Spleen (tissue), 11 donors: ENCODE measurements at regions not wholly inside any gene's neighbourhood (a gene's known extent, or its start where the extent isn't known, plus 50 kb on each side); places are given as distances from the start of the nearest gene placed in this dataset.

Experiments
- DNase-seq: peaks from one replicate; pipeline ENCODE4 v3.0.0-alpha.2; 2020
- H3K27ac ChIP-seq, 8 donors: fragments of 200-600 bp; sonication (generic) in 7 of 8; 1 replicate in 4 of 8; 2 replicates in 4 of 8; pipeline versions ENCODE4 v1.5.0 to v1.8.0; 2016 to 2021; ENCODE audit warnings: inconsistent platforms in 4 of 8, mild to moderate bottlenecking in 4 of 8, moderate library complexity in 1 of 8
- H3K27me3 ChIP-seq, 7 donors: fragments of 200-600 bp; sonication (generic) in 6 of 7; replicated peaks in 1 of 7; 1 replicate in 4 of 7; 2 replicates in 3 of 7; pipeline versions ENCODE4 v1.5.0 to v1.8.0; 2016 to 2021; ENCODE audit warnings: inconsistent platforms in 3 of 7, mild to moderate bottlenecking in 1 of 7
- H3K36me3 ChIP-seq, 6 donors: fragments of 200-600 bp; sonication (generic) in 5 of 6; 1 replicate in 4 of 6; 2 replicates in 2 of 6; pipeline versions ENCODE4 v1.5.0 to v1.8.0; 2016 to 2021; ENCODE audit warnings: inconsistent platforms in 2 of 6
- H3K4me1 ChIP-seq, 6 donors: fragments of 200-600 bp; sonication (generic) in 5 of 6; 1 replicate in 3 of 6; 2 replicates in 3 of 6; pipeline versions ENCODE4 v1.5.0 to v1.8.0; 2016 to 2021; ENCODE audit warnings: inconsistent platforms in 3 of 6
- H3K4me3 ChIP-seq, 8 donors: fragments of 200-600 bp; sonication (generic) in 7 of 8; 1 replicate in 4 of 8; 2 replicates in 4 of 8; pipeline versions ENCODE4 v1.5.0 to v1.8.0; 2016 to 2021; ENCODE audit warnings: inconsistent platforms in 4 of 8, mild to moderate bottlenecking in 4 of 8, moderate library complexity in 2 of 8
- H3K9me3 ChIP-seq, 8 donors: fragments of 200-600 bp; sonication (generic) in 7 of 8; 1 replicate in 4 of 8; 2 replicates in 4 of 8; pipeline versions ENCODE4 v1.5.0 to v1.8.0; 2016 to 2021; ENCODE audit warnings: inconsistent platforms in 4 of 8
- CTCF ChIP-seq, 11 experiments: fragments of 200-600 bp in 7 of 11; fragments of 450-650 bp in 4 of 11; sonication (generic) in 4 of 11; IDR thresholded peaks in 8 of 11; conservative IDR thresholded peaks in 3 of 11; 1 replicate in 7 of 11; 2 replicates in 4 of 11; pipeline versions ENCODE4 v1.4.0 to v1.8.0; 2016 to 2021; ENCODE audit warnings: antibody characterized with exemption in 11 of 11, inconsistent platforms in 4 of 11, mild to moderate bottlenecking in 1 of 11
- POLR2A ChIP-seq, 3 donors: fragments of 450-650 bp; IDR thresholded peaks; one replicate each; pipeline ENCODE4 v1.5.1; 2017; ENCODE audit warnings: antibody characterized with exemption in 3 of 3, mild to moderate bottlenecking in 1 of 3
- POLR2AphosphoS5 ChIP-seq, 3 donors: sonication (generic); formaldehyde crosslinking; IDR thresholded peaks; one replicate each; pipeline ENCODE4 v1.5.1; 2017; ENCODE audit warnings: antibody characterized with exemption in 3 of 3
- WGBS, 5 donors: extraction: QIAGEN DNeasy Blood & Tissue Kit in 3 of 5; methylation state at CpG; one replicate each; pipeline versions ENCODE4 v1.1.5 to v1.1.7; 2013 to 2018; 5-methylcytosine and 5-hydroxymethylcytosine counted together
- intact Hi-C: fragments of 100-400 bp; cut with DNase I; formaldehyde crosslinking; loops from one replicate; pipeline ENCODE4 v1.15.0; 2023; ENCODE audit warnings: low total_unique reads
- donor health status: healthy with polysubstance abuse.
- donor health status: DM: no; HTN: no; CAD: no; lungs with moderate emphysema.
- donor health status: DM: no; HTN: no; CAD: no.
- donor health status: Bipolar disorder and iron deficiency.
- donor health status: healthy.
- donor health status: DM: no; HTN: no; CAD: no.
- donor health status: DM: yes; HTN: yes; CAD: no.

- H3K9me3 ChIP-seq, result no peaks in the 10 kb centered on the region
- WGBS, 5 donors, result 75 to 83% (median 81%) methylated on average over 2 of the region's 2 CpGs
- DNase-seq, result no peak
- TF ChIP-seq CTCF (IDR thresholded peaks at IDR 0.05 in 8 of 11, conservative IDR thresholded peaks at IDR 0.05 in 3 of 11), result no peak
- no peak for TF ChIP-seq POLR2AphosphoS5 (IDR thresholded peaks at IDR 0.05)
- TF ChIP-seq POLR2A (IDR thresholded peaks at IDR 0.05), result no peak
- no peaks in the 10 kb centered on the region for H3K4me1 ChIP-seq
- H3K27me3 ChIP-seq, result no peaks in the 10 kb centered on the region
- no peak overlapping the region for H3K27ac ChIP-seq
- no peaks in the 10 kb centered on the region for H3K36me3 ChIP-seq
- H3K4me3 ChIP-seq, result no peak overlapping the region
- intact Hi-C loops, result no loop called here
These were observed 72.3 kb upstream of the PDE7B start for GRCh38 chr6:135779213-135779612.

GRCh38 chr6:135780326-135780725 lies 71.2 kb upstream of the PDE7B start:
- no peak for DNase-seq
- TF ChIP-seq CTCF (IDR thresholded peaks at IDR 0.05 in 8 of 11, conservative IDR thresholded peaks at IDR 0.05 in 3 of 11), result no peak
- no peak for TF ChIP-seq POLR2A (IDR thresholded peaks at IDR 0.05)
- no peak for TF ChIP-seq POLR2AphosphoS5 (IDR thresholded peaks at IDR 0.05)
- intact Hi-C loops, result no loop called here
- H3K4me1 ChIP-seq, result no peaks in the 10 kb centered on the region
- H3K27me3 ChIP-seq, result no peaks in the 10 kb centered on the region
- no peaks in the 10 kb centered on the region for H3K9me3 ChIP-seq
- no peak overlapping the region for H3K4me3 ChIP-seq
- WGBS, 5 donors, result 75 to 95% (median 80%) methylated on average over 1 of the region's 1 CpG
- no peaks in the 10 kb centered on the region for H3K36me3 ChIP-seq
- no peak overlapping the region for H3K27ac ChIP-seq

GRCh38 chr6:135782546-135782945 lies 69.0 kb upstream of the PDE7B start:
- Histone ChIP-seq H3K4me1 (no peaks in the 10 kb centered on the region), H3K27ac (no peak overlapping the region), H3K27me3 (no peaks in the 10 kb centered on the region), H3K36me3 (no peaks in the 10 kb centered on the region), H3K4me3 (no peak overlapping the region), H3K9me3 (no peaks in the 10 kb centered on the region)
- intact Hi-C loops, result no loop called here
- TF ChIP-seq POLR2A (IDR thresholded peaks at IDR 0.05), result no peak
- TF ChIP-seq POLR2AphosphoS5 (IDR thresholded peaks at IDR 0.05), result no peak
- TF ChIP-seq CTCF (IDR thresholded peaks at IDR 0.05 in 8 of 11, conservative IDR thresholded peaks at IDR 0.05 in 3 of 11), result no peak
- DNase-seq, result no peak
- 73 to 92% (median 83%) methylated on average over 2 of the region's 2 CpGs for WGBS, 5 donors

GRCh38 chr6:135784507-135784906 lies 67.0 kb upstream of the PDE7B start:
- TF ChIP-seq POLR2AphosphoS5 (IDR thresholded peaks at IDR 0.05), result no peak
- no peak for TF ChIP-seq POLR2A (IDR thresholded peaks at IDR 0.05)
- no peak for TF ChIP-seq CTCF (IDR thresholded peaks at IDR 0.05 in 8 of 11, conservative IDR thresholded peaks at IDR 0.05 in 3 of 11)
- no peak overlapping the region for H3K4me3 ChIP-seq
- 84 to 97% (median 93%) methylated on average over 2 of the region's 2 CpGs for WGBS, 5 donors
- H3K4me1 ChIP-seq, result no peaks in the 10 kb centered on the region
- no peaks in the 10 kb centered on the region for H3K36me3 ChIP-seq
- intact Hi-C loops, result no loop called here
- no peaks in the 10 kb centered on the region for H3K9me3 ChIP-seq
- H3K27me3 ChIP-seq, result no peaks in the 10 kb centered on the region
- H3K27ac ChIP-seq, result no peak overlapping the region
- DNase-seq, result no peak
